ENCODE measurements at regions not wholly inside any gene's neighbourhood (a gene's known extent, or its start where the extent isn't known, plus 50 kb on each side); places are given as distances from the start of the nearest gene placed in this dataset.

DNA sequence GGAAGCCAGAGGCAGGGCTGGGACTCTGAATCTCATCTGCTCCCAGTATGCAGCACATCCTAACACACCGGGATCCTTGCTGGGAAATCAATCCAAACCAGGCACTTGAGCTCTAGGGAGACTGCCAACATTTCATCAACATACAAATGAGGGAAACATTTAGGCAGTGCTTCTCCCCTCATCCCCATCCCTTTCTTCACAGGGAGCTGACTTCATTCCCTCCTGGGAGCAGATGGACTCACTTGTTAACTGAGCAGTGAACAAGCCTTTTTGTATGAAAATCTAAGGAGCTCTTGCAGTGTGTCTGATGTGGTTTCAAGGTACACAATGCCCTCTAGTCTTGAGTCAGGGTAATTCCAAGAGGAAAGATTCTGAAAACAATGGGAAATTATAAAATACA, 96.3 kb downstream of the TMEM114 start:
- Histone ChIP-seq H3K9me3 (replicated peaks; ENCODE audit: insufficient read depth, low read length) (no peaks in the 10 kb centered on the region), H2AFZ (ENCODE audit: low read length) (no peak overlapping the region), H3K79me2 (ENCODE audit: low read length) (no peaks in the 10 kb centered on the region), H3K9ac (ENCODE audit: low read length) (no peak overlapping the region), H3F3A (ENCODE audit: insufficient read depth, low read length) (no peaks in the 10 kb centered on the region), H3K27me3 (replicated peaks; ENCODE audit: insufficient read depth, low read length) (no peaks in the 10 kb centered on the region; the same call in 1 of the 2 replicates), H3K27ac (ENCODE audit: low read length) (no peak overlapping the region), H4K20me1 (ENCODE audit: insufficient read depth, low read length) (no peaks in the 10 kb centered on the region), H3K9me2 (replicated peaks; ENCODE audit: insufficient read depth, low read length) (no peaks in the 10 kb centered on the region), H3K4me2 (ENCODE audit: low read depth, low read length) (no peak overlapping the region), H3K36me3 (replicated peaks; ENCODE audit: insufficient read depth, low read length) (no peaks in the 10 kb centered on the region), H3K4me1 (ENCODE audit: low read length) (no peaks in the 10 kb centered on the region), H3K4me3 (ENCODE audit: low read length) (no peak overlapping the region)
- no peak for DNase-seq
- TF ChIP-seq EZH2phosphoT487 (IDR thresholded peaks at IDR 0.05; ENCODE audit: low read length) (no peak), CTCF (IDR thresholded peaks at IDR 0.05; ENCODE audit: low read length) (no peak), EZH2 (optimal IDR thresholded peaks at IDR 0.05; ENCODE audit: low read depth, low read length) (no peak)

DNA sequence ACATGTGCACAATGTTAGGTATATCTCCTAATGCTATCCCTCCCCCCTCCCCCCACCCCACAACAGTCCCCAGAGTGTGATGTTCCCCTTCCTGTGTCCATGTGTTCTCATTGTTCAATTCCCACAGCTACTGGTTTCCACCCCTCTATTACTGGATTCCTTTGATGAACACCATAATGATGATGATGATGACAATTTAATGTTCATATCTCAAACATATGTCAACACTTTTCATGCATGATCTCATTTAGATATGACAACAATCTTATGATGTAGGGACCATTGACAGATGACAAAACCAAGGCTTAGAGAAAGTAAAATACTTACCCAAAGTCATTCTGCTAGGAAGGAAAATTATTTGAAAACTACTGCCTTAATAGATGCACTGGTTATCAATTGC, 97.6 kb downstream of the TMEM114 start:
- Histone ChIP-seq H3K27me3 (replicated peaks; ENCODE audit: insufficient read depth, low read length) (no peaks in the 10 kb centered on the region; the same call in 1 of the 2 replicates), H3K27ac (ENCODE audit: low read length) (no peak overlapping the region), H3K9me3 (replicated peaks; ENCODE audit: insufficient read depth, low read length) (no peaks in the 10 kb centered on the region), H3K36me3 (replicated peaks; ENCODE audit: insufficient read depth, low read length) (no peaks in the 10 kb centered on the region), H3K79me2 (ENCODE audit: low read length) (no peaks in the 10 kb centered on the region), H3K4me3 (ENCODE audit: low read length) (no peak overlapping the region), H3K4me1 (ENCODE audit: low read length) (no peaks in the 10 kb centered on the region), H3K9me2 (replicated peaks; ENCODE audit: insufficient read depth, low read length) (no peaks in the 10 kb centered on the region), H4K20me1 (ENCODE audit: insufficient read depth, low read length) (no peaks in the 10 kb centered on the region), H3K4me2 (ENCODE audit: low read depth, low read length) (no peak overlapping the region), H3F3A (ENCODE audit: insufficient read depth, low read length) (no peaks in the 10 kb centered on the region), H2AFZ (ENCODE audit: low read length) (no peak overlapping the region), H3K9ac (ENCODE audit: low read length) (no peak overlapping the region)
- TF ChIP-seq EZH2phosphoT487 (IDR thresholded peaks at IDR 0.05; ENCODE audit: low read length) (no peak), EZH2 (optimal IDR thresholded peaks at IDR 0.05; ENCODE audit: low read depth, low read length) (no peak), CTCF (IDR thresholded peaks at IDR 0.05; ENCODE audit: low read length) (no peak)
- no peak for DNase-seq

GRCh38 chr16:8489580-8489979, 100.7 kb downstream of the TMEM114 start:
- no peak overlapping the region for H2AFZ ChIP-seq (ENCODE audit: low read length)
- H3K9ac ChIP-seq (ENCODE audit: low read length), result no peak overlapping the region
- H3K36me3 ChIP-seq (replicated peaks; ENCODE audit: insufficient read depth, low read length), result no peaks in the 10 kb centered on the region
- DNase-seq, result no peak
- H4K20me1 ChIP-seq (ENCODE audit: insufficient read depth, low read length), result no peaks in the 10 kb centered on the region
- no peaks in the 10 kb centered on the region; the same call in 1 of the 2 replicates for H3K27me3 ChIP-seq (replicated peaks; ENCODE audit: insufficient read depth, low read length)
- TF ChIP-seq CTCF (IDR thresholded peaks at IDR 0.05; ENCODE audit: low read length), result no peak
- no peak for TF ChIP-seq EZH2 (optimal IDR thresholded peaks at IDR 0.05; ENCODE audit: low read depth, low read length)
- no peak for TF ChIP-seq EZH2phosphoT487 (IDR thresholded peaks at IDR 0.05; ENCODE audit: low read length)
- H3K4me3 ChIP-seq (ENCODE audit: low read length), result no peak overlapping the region
- H3K4me2 ChIP-seq (ENCODE audit: low read depth, low read length), result no peak overlapping the region
- no peaks in the 10 kb centered on the region for H3K79me2 ChIP-seq (ENCODE audit: low read length)
- no peaks in the 10 kb centered on the region for H3K4me1 ChIP-seq (ENCODE audit: low read length)
- H3K27ac ChIP-seq (ENCODE audit: low read length), result no peak overlapping the region
- H3K9me2 ChIP-seq (replicated peaks; ENCODE audit: insufficient read depth, low read length), result no peaks in the 10 kb centered on the region
- H3K9me3 ChIP-seq (replicated peaks; ENCODE audit: insufficient read depth, low read length), result no peaks in the 10 kb centered on the region
- no peaks in the 10 kb centered on the region for H3F3A ChIP-seq (ENCODE audit: insufficient read depth, low read length)

All from MM.1S (cell line).